ENCODE measurements at regions not wholly inside any gene's neighbourhood (a gene's known extent, or its start where the extent isn't known, plus 50 kb on each side); places are given as distances from the start of the nearest gene placed in this dataset.

- no peak for DNase-seq
Measured at GRCh38 chr3:159137949-159138348, 336.1 kb downstream of the MFSD1 start.

DNA sequence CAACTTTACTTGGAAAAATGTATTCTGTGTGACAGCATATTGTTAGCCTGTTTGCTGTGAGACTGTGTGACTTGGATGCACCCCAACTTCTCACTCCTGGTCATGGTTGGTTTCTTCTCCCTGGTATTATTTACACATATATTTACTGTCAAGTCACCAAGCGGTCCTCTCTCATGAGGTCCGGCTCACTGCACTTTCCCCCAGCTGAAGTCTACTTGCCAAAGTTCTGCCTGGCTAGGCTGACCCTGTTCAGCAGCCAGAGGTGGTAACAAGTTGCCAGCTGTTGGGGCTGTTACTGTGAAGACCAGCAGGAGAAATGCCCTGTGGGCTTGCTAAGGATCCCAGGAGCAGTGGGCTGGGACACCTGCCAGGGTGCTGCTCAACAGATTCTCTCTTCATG lies 337.5 kb downstream of the MFSD1 start:
- DNase-seq = no peak

DNA sequence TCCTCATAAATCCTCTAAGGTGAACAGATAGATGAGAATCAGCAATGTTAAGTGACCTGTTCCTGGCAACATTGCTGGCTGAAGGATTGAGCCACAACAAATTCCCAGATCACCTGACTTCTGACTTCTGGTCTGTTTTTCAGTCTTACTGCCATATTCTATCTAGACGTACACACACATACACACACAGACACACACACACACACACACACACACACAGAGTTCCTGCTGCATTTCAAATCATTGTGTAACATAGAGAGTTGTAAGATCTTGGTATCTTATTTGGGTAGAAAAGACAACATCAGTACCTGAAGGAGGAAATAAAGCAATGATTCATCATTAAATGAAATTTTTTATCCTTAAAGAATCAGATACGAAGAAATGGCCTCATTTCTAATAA lies 342.6 kb downstream of the MFSD1 start:
- DNase-seq = no peak

DNA sequence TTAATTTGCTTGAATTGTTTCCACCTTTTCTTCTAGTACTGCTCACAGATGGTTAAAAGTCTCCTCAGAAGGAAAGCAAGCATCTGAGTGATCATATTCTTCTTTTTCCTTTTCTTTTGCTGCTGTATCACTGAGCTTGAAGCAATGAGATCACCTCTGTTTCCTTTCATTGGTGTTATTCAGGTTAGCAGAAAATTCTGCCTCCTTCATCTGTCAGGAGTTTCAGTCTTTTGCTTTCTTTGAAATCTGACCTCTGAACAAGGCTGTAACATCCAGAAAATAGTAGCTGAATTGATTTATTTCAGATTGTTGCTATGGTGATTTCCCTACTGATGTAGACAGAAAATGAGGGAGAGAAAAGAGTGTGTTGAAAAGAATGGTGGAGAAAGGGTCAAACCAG lies 343.0 kb downstream of the MFSD1 start:
- no peak for DNase-seq

GRCh38 chr3:159146392-159146791 lies 344.5 kb downstream of the MFSD1 start:
- no peak for DNase-seq

- no peak for DNase-seq
Measured at GRCh38 chr3:159146856-159147435, 345.1 kb downstream of the MFSD1 start.

DNA sequence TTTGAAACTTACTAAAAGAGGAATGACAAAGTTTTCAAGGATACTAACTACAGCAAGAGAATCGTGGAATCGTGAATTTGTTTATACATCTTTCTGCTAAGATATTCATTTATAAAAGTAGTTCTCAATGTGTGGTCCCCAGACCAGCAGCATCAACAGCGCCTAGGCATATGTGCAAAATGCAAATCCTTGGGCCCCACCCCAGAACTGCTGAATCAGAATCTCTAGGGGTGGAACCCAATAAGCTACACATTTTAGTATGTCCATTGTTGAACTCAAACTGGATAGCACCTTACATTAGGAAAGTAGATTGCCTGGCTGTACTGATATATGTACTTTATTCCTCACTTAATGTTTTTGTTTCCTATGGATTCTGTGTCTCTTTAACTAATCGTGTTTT lies 346.0 kb downstream of the MFSD1 start:
- no peak for DNase-seq

DNA sequence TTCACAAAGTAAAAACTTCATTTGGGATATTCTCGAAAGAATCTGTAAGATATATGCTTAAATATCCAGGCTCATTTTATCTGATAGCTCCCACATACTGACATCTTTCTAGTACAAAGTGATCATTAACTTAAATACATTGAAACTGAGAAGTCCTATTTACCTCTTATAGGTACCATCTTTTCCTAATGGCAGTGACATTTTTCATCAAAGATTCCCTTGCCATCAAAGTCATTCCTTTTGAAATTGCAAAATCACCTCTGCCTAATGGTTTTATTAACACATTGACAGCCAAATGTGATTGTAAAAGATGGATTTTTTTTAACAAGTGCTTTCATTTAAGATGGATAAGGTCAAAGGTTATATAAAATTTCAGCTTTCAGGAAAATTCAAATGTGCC lies 346.6 kb downstream of the MFSD1 start:
- no peak for DNase-seq

- no peak for DNase-seq
Measured at GRCh38 chr3:159149131-159149530, 347.3 kb downstream of the MFSD1 start.

GRCh38 chr3:159149633-159150032 lies 347.8 kb downstream of the MFSD1 start:
- DNase-seq = no peak

GRCh38 chr3:159150180-159150579 lies 348.3 kb downstream of the MFSD1 start:
- no peak for DNase-seq

- no peak for DNase-seq
Measured at GRCh38 chr3:159151130-159151529, 349.3 kb downstream of the MFSD1 start.

GRCh38 chr3:159157275-159157674 lies 355.4 kb downstream of the MFSD1 start:
- no peak for DNase-seq

GRCh38 chr3:159158213-159158612 lies 356.4 kb downstream of the MFSD1 start:
- DNase-seq = no peak

GRCh38 chr3:159158801-159159200 lies 356.9 kb downstream of the MFSD1 start:
- no peak for DNase-seq

DNA sequence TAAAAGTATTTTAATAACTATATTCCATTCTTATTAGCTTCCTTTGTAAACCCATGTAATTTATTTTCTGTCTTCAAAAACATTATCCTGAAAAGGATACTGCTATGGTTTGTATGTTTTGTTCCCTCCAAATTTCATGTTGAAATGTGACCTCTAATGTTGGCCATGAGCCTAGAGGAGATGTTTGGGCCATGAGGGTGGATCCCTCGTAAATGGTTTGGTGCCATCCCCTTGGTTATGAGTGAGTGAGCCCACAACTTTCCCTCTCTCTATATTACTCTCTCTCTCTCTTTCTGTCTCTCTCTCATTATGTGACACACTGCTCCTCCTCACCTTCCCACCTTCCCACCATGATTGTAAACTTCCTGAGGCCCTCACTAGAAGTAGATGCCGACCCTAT lies 357.7 kb downstream of the MFSD1 start:
- no peak for DNase-seq

- no peak for DNase-seq
Measured at GRCh38 chr3:159163656-159164055, 361.8 kb downstream of the MFSD1 start.

DNA sequence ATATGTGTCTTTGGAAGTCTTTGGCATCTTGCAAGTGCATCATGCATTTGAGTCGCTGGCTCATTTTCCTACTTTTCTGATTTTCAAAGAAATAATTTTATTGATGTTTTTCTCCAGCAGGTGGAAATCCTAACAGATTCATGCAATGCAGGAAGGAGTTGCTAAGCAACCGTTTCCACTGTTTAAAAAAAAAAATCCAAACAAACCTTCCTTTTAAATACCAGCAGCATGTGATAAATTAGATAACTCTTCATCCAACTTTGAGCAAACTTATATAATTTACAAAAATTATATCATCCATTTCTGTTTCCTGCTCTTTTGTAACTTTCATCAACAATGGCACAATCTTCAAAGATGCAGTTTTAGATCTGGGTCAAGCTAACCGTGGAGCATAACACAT lies 364.1 kb downstream of the MFSD1 start:
- DNase-seq = no peak

GRCh38 chr3:159166899-159167586 lies 365.2 kb downstream of the MFSD1 start:
- no peak for DNase-seq

GRCh38 chr3:159168788-159169187 lies 366.9 kb downstream of the MFSD1 start:
- DNase-seq = no peak

DNA sequence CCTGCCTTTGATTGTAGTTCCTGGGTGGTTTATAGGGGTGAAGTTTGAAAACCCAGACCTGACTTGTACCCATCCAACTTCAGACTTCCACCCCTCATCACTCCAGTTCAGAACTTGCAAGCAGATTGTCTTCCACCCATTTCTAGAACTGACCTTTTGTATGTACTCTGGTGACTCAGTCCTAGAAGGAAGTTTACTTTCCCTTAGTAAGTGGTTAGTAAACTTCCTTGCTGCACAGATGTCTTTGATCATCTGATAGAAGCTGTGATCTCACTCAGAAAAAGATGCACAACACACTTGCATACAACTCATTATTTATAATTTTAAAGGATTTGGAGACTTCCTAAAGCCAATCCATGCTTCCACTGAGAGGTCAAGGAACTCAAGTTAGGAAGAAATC lies 368.0 kb downstream of the MFSD1 start:
- no peak for DNase-seq

DNA sequence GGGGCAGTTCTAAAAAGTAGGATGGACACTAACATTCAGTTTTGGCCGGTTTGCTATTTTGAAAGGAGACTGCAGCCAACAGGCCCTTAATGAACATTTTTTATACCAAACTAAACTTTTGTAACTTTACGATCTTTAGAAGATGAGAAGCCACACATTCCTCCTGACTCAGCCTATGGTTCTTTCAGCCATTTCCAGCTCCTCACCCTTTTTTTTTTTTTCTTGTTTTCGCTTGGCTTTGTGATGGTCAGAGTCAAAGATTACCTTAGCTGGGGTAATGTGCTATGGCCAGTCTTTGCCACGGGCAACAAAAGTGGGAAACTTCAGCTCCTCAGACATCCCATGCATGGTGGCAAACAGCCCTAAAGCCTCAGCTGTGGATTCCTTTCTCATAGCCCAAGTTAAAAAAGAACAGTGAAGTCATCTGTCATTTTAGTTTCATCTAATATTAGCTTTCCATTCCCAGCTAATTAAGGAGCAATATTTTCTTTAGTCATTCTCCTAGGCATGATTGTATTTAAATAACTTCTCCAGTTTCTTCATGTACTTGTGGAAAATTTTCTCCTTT lies 368.7 kb downstream of the MFSD1 start:
- no peak for DNase-seq

- no peak for DNase-seq
Measured at GRCh38 chr3:159171333-159171732, 369.5 kb downstream of the MFSD1 start.

DNA sequence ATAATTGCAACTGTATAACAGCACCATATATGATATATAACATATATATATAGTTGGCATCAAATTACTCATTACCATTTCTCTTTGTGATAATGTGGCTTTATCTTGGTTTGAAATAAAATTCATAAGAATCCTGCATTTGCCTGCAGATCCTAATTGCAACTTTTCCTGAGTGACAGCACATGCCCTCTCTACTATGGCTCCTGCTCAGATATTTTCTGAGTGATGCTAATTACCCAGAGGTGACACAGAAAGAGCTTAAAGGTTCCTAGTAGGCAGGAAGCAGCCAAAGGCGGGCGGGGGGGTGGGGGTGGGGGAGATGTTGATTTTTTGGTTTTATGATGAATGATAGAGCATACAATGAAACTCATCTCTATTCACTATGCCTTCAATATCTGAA lies 370.6 kb downstream of the MFSD1 start:
- no peak for DNase-seq
